ENCODE measurements at regions not wholly inside any gene's neighbourhood (a gene's known extent, or its start where the extent isn't known, plus 50 kb on each side); places are given as distances from the start of the nearest gene placed in this dataset.

DNA sequence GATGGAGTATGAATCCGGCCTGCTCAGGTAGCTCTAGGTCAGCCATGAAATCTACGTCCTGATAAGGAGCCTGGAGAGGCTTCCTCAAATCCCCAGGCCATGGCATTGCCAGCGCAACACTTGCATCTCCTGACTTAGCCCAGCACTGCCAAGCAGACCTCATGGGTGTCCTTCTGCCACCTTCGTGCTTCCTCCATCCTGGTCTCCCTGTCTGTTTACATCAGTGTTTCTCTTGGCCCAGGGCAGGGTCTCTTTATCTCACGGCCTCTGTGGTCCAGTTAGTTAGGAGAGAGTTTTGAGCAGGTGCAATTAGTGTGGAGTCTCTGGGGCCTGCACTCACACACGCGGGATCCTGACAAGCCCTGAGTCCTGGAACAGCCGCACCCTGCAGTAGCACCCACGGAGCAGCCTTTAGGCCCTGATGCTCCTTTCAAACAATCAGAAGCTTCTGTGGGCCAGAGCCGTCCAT is 193.1 kb upstream of the ARL4C start:
- TF ChIP-seq TCF12 (IDR thresholded peaks at IDR 0.05; ENCODE audit: low read depth) (no peak), TAF1 (IDR thresholded peaks at IDR 0.05; ENCODE audit: low read depth) (no peak)

DNA sequence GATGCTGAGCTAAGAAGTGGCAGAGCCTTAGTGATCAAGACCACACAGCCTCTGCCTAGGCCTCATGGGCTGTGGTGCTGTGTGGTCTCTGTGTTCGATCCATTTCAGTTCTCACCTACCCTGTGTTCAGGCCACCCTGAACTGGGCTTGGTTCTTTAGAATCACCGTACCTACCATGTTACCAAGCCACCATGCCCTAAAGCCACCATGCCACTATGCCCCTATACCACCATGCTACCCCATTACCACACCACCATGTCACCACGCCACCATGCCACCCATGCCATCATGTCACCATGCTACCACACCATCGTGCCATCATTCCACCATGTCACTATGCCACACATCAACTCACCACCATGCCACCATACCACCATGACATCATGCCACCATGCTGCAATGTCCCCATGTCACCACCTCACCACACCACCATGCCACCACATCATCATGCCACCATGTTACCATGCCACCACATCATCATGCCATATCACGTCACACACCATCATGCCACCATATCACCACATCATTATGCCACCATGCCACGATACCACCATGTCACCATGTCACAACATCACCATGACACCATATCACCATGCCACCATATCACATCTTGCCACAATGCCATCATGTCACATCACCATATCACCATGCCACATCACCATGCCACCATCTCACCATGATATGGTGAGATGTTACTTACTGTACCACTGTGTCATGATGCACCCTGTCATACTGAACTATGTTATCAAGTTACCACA is 191.0 kb upstream of the ARL4C start:
- no peak for TF ChIP-seq RAD21 (IDR thresholded peaks at IDR 0.05; ENCODE audit: low read depth)
- no peak for TF ChIP-seq ZBTB7A (IDR thresholded peaks at IDR 0.05; ENCODE audit: low read depth)
- no peak for TF ChIP-seq FOXM1 (IDR thresholded peaks at IDR 0.05; ENCODE audit: borderline replicate concordance, low read depth)
- no peak for TF ChIP-seq TEAD4 (IDR thresholded peaks at IDR 0.05)
- TF ChIP-seq TCF12 (IDR thresholded peaks at IDR 0.05; ENCODE audit: low read depth), result no peak
- no peak for TF ChIP-seq CEBPB (IDR thresholded peaks at IDR 0.05)
- TF ChIP-seq, protein P1, sequence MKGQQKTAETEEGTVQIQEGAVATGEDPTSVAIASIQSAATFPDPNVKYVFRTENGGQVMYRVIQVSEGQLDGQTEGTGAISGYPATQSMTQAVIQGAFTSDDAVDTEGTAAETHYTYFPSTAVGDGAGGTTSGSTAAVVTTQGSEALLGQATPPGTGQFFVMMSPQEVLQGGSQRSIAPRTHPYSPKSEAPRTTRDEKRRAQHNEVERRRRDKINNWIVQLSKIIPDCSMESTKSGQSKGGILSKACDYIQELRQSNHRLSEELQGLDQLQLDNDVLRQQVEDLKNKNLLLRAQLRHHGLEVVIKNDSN (IDR thresholded peaks at IDR 0.05), result no peak
- no peak for TF ChIP-seq EP300 (IDR thresholded peaks at IDR 0.05; ENCODE audit: borderline replicate concordance)
- TF ChIP-seq, protein P2, sequence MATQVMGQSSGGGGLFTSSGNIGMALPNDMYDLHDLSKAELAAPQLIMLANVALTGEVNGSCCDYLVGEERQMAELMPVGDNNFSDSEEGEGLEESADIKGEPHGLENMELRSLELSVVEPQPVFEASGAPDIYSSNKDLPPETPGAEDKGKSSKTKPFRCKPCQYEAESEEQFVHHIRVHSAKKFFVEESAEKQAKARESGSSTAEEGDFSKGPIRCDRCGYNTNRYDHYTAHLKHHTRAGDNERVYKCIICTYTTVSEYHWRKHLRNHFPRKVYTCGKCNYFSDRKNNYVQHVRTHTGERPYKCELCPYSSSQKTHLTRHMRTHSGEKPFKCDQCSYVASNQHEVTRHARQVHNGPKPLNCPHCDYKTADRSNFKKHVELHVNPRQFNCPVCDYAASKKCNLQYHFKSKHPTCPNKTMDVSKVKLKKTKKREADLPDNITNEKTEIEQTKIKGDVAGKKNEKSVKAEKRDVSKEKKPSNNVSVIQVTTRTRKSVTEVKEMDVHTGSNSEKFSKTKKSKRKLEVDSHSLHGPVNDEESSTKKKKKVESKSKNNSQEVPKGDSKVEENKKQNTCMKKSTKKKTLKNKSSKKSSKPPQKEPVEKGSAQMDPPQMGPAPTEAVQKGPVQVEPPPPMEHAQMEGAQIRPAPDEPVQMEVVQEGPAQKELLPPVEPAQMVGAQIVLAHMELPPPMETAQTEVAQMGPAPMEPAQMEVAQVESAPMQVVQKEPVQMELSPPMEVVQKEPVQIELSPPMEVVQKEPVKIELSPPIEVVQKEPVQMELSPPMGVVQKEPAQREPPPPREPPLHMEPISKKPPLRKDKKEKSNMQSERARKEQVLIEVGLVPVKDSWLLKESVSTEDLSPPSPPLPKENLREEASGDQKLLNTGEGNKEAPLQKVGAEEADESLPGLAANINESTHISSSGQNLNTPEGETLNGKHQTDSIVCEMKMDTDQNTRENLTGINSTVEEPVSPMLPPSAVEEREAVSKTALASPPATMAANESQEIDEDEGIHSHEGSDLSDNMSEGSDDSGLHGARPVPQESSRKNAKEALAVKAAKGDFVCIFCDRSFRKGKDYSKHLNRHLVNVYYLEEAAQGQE (IDR thresholded peaks at IDR 0.05; ENCODE audit: low read depth), result no peak
- no peak for TF ChIP-seq EGR1 (IDR thresholded peaks at IDR 0.05)
- no peak for TF ChIP-seq CREB1 (IDR thresholded peaks at IDR 0.05; ENCODE audit: low read depth)
- no peak for TF ChIP-seq TAF1 (IDR thresholded peaks at IDR 0.05; ENCODE audit: low read depth)
- no peak for TF ChIP-seq YY1 (IDR thresholded peaks at IDR 0.05; ENCODE audit: low read depth)
- TF ChIP-seq, protein P3, sequence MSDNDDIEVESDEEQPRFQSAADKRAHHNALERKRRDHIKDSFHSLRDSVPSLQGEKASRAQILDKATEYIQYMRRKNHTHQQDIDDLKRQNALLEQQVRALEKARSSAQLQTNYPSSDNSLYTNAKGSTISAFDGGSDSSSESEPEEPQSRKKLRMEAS (IDR thresholded peaks at IDR 0.05), result no peak
- TF ChIP-seq NFIC (IDR thresholded peaks at IDR 0.05), result no peak

DNA sequence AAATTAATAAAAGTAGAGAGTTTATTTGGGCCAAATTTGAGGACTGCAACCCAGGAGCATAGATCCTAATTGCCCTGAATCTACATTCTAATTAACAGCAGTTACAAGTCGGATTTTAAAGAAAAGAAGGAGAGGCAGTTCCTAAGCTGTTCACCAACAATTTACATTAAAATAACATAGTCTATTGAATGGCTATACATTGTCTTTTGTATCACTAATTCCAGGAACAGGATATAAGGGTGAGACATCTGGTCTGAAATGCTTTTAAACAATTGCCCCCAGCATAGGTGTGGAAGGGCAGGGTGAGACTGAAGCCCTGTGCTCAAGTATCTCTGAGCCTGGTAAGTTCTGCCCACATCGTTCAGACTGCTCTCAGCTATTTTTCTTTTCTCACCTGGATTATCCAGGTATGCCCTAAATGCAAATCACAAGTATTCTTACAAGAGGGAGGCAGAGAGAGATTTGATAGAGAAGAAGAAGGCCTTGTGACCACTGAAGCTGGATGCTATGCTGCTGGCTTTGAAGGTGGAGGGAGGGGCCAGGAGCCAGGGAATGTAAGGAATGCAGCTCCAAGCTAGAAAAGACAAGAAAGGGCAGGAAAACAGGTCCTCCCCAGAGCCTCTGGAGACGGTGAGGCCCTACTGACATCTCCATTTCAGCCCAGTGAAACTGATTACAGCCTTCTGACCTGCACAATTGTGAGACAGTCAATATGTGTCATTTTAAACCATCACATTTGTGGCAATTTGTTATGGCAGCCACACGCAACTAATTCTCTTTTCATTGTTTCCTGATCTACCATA is 189.4 kb upstream of the ARL4C start:
- TF ChIP-seq, protein P1 (IDR thresholded peaks at IDR 0.05), result peak; percentile 11; the same call in 1 of the 2 replicates
- TF ChIP-seq EP300 (IDR thresholded peaks at IDR 0.05; ENCODE audit: borderline replicate concordance) (peak; percentile 17; the same call in 1 of the 2 replicates), TAF1 (IDR thresholded peaks at IDR 0.05; ENCODE audit: low read depth) (no peak), ZBTB7A (IDR thresholded peaks at IDR 0.05; ENCODE audit: low read depth) (no peak), TEAD4 (IDR thresholded peaks at IDR 0.05) (peak; percentile 99), FOXM1 (IDR thresholded peaks at IDR 0.05; ENCODE audit: borderline replicate concordance, low read depth) (no peak), RAD21 (IDR thresholded peaks at IDR 0.05; ENCODE audit: low read depth) (0 out of 2 replicates have a peak, but pooled peaks have one; percentile 7)

DNA sequence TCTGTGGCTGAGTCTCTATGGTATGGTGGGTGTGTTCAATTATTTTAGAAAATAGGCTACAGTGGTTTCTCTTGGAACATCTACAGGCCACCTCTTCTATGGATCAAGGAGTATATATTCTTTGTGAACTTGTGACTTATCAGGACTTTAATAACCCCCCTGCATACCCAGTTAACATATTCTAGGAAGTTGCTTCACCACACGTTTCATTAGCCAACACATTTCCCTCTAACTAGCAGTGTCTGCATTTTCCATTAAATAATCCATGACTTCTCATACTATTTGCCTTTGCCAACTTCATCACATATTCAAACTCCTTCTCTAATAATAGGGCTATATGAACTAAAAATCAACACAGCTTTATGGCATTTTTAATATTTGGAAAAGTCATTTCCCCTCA is 187.6 kb upstream of the ARL4C start:
- TF ChIP-seq, protein P1 (IDR thresholded peaks at IDR 0.05), result no peak
- TF ChIP-seq EP300 (IDR thresholded peaks at IDR 0.05; ENCODE audit: borderline replicate concordance), result no peak
- no peak for TF ChIP-seq TEAD4 (IDR thresholded peaks at IDR 0.05)
- TF ChIP-seq NFIC (IDR thresholded peaks at IDR 0.05), result no peak
- TF ChIP-seq TAF1 (IDR thresholded peaks at IDR 0.05; ENCODE audit: low read depth), result no peak

DNA sequence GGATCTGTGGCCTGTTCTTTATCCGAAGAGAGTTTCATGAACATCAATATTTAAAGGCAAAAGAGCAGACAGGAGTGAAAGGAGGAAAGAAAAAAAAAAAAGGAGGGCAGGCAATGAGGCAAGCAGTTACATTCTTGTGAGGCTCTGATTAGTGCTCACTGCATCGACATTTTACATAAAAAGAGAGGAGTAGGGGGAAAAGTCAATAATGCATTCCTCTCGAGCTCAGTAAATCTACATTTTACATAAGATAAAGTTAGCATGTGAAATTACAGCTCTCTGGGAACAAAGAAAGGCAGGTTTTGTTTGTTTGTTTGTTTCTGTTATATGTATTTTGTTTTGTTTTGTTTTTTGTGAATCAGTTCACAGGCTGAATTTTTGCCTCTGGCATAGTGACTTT is 187.1 kb upstream of the ARL4C start:
- TF ChIP-seq, protein P2 (IDR thresholded peaks at IDR 0.05; ENCODE audit: low read depth), result no peak
- TF ChIP-seq CEBPB (IDR thresholded peaks at IDR 0.05) (no peak), TCF12 (IDR thresholded peaks at IDR 0.05; ENCODE audit: low read depth) (no peak), NFIC (IDR thresholded peaks at IDR 0.05) (no peak), TEAD4 (IDR thresholded peaks at IDR 0.05) (no peak), CREB1 (IDR thresholded peaks at IDR 0.05; ENCODE audit: low read depth) (no peak)
- TF ChIP-seq, protein P1 (IDR thresholded peaks at IDR 0.05), result no peak
- TF ChIP-seq, protein P3 (IDR thresholded peaks at IDR 0.05), result no peak
